K562 (cell line): ENCODE measurements at regions not wholly inside any gene's neighbourhood (a gene's known extent, or its start where the extent isn't known, plus 50 kb on each side); places are given as distances from the start of the nearest gene placed in this dataset.

Source experiments
- ATAC-seq: fragments of 200-7000 bp; cut with Tn5 transposase; 3 replicates; pipeline ENCODE4 v1.9.1; 2020; ENCODE audit warnings: moderate library complexity
- BruUV-seq: library from RNA; stranded (reverse); fragments of 400-500 nt; replicated peaks from 2 replicates; lab custom pipeline; 2021; lab: Mats Ljungman, UMichigan
- CTCF ChIA-PET: fragments of 300-600 bp; formaldehyde crosslinking; extraction: SDS; loops from one replicate; lab custom pipeline; 2021; ENCODE audit warnings: low intra/inter-chr PET ratio; lab: Yijun Ruan, JAX
- POLR2A ChIA-PET: fragments of 300-600, 350-650 bp; sonication (Branson Sonifier 250); formaldehyde crosslinking; extraction: SDS; loops from one replicate; lab custom pipeline; 2021; ENCODE audit warnings: antibody characterized with exemption, inconsistent platforms; lab: Yijun Ruan, JAX
- DNase-seq, 4 experiments: peaks; one replicate each; pipeline versions ENCODE4 v3.0.0 to v3.0.0-alpha.2; 2011 to 2018; ENCODE audit warnings: low spot score in 3 of 4, mixed read lengths in 3 of 4; ENCODE audit errors: extremely low read depth in 1 of 4
- FAIRE-seq: peaks from 2 replicates; lab custom pipeline; 2011; peaks lifted over from hg19 to GRCh38; lab: Jason Lieb, UNC
- H2AFZ ChIP-seq: 2 replicates; pipeline ENCODE4 v1.6.0; 2011; ENCODE audit warnings: low read depth, low read length, control low read depth, inconsistent platforms
- H3K27ac ChIP-seq: fragments of 200-600 bp; 3 replicates; pipeline ENCODE4 v1.8.0; 2011; ENCODE audit warnings: low read depth, mild to moderate bottlenecking, control low read depth, inconsistent platforms, low read length, moderate library complexity, mixed read lengths; ENCODE audit errors: extremely low read depth
- H3K27me3 ChIP-seq, 2 experiments: fragments of 300-600 bp in 1 of 2; 2 replicates in 1 of 2; 3 replicates in 1 of 2; pipeline versions ENCODE4 v1.6.0 to v1.8.0; 2011; ENCODE audit warnings: inconsistent platforms in 2 of 2, low read length in 2 of 2, mild to moderate bottlenecking in 1 of 2, mixed read lengths in 1 of 2, moderate library complexity in 1 of 2; ENCODE audit not compliant: control insufficient read depth in 2 of 2, insufficient read depth in 2 of 2
- H3K36me3 ChIP-seq: fragments of 300-600 bp; 3 replicates; pipeline ENCODE4 v1.8.0; 2011; ENCODE audit warnings: mild to moderate bottlenecking, low read length, inconsistent platforms; ENCODE audit not compliant: control insufficient read depth, insufficient read depth
- H3K4me1 ChIP-seq, 2 experiments: fragments of 200-600 bp in 1 of 2; replicated peaks in 1 of 2; 2 replicates in 1 of 2; 3 replicates in 1 of 2; pipeline versions ENCODE4 v1.5.1 to v1.8.0; 2011; ENCODE audit warnings: inconsistent platforms in 2 of 2, low read length in 2 of 2, mild to moderate bottlenecking in 1 of 2, mixed read lengths in 1 of 2, moderate library complexity in 1 of 2; ENCODE audit not compliant: control insufficient read depth in 2 of 2, insufficient read depth in 2 of 2
- H3K4me2 ChIP-seq: 2 replicates; pipeline ENCODE4 v1.6.1; 2011; ENCODE audit warnings: low read length, control low read depth, inconsistent platforms, mixed read lengths; ENCODE audit not compliant: insufficient read depth
- H3K4me3 ChIP-seq: fragments of 200-600 bp; sonication (generic), shearing (Covaris generic); 2 replicates; pipeline ENCODE4 v1.5.1; 2016; ENCODE audit warnings: control low read depth, inconsistent platforms
- H3K79me2 ChIP-seq: fragments of 200-600 bp; 3 replicates; pipeline ENCODE4 v1.8.0; 2011; ENCODE audit warnings: low read length, inconsistent platforms; ENCODE audit not compliant: control insufficient read depth, insufficient read depth
- H3K9ac ChIP-seq, 2 experiments: 2 replicates each; pipeline versions ENCODE4 v1.6.0 to v1.6.1; 2011; ENCODE audit warnings: low read depth in 2 of 2, low read length in 2 of 2, control low read depth in 1 of 2, inconsistent platforms in 1 of 2, mild to moderate bottlenecking in 1 of 2, mixed read lengths in 1 of 2; ENCODE audit not compliant: insufficient read depth in 1 of 2
- H3K9me1 ChIP-seq: one replicate; pipeline ENCODE4 v1.6.0; 2011; ENCODE audit warnings: inconsistent platforms, mild to moderate bottlenecking, low read length, moderate library complexity; ENCODE audit not compliant: control insufficient read depth, insufficient read depth
- H3K9me3 ChIP-seq: replicated peaks from 2 replicates; pipeline ENCODE4 v1.5.1; 2011; ENCODE audit warnings: low read depth, low read length, inconsistent platforms; ENCODE audit not compliant: control insufficient read depth, insufficient read depth
- H4K20me1 ChIP-seq: replicated peaks from 2 replicates; pipeline ENCODE4 v1.6.1; 2011; ENCODE audit warnings: low read length, inconsistent platforms, mixed read lengths; ENCODE audit not compliant: control insufficient read depth, insufficient read depth
- AFF4 ChIP-seq: sonication (generic); formaldehyde crosslinking; IDR thresholded peaks from 2 replicates; pipeline ENCODE4 v1.8.0; 2023; ENCODE audit warnings: mild to moderate bottlenecking, missing genetic modification reagents
- CREB1 ChIP-seq, 2 experiments: sonication (generic) in 1 of 2; formaldehyde crosslinking in 1 of 2; IDR thresholded peaks; 2 replicates each; pipeline versions ENCODE4 v1.6.1 to v1.8.0; 2012 to 2022; ENCODE audit warnings: inconsistent platforms in 1 of 2, mild to moderate bottlenecking in 1 of 2, missing genetic modification reagents in 1 of 2, moderate library complexity in 1 of 2
- ELF1 ChIP-seq: fragments of 200-800 bp; sonication (Bioruptor generic); IDR thresholded peaks from 2 replicates; pipeline ENCODE4 v1.6.1; 2016; ENCODE audit warnings: missing genetic modification characterization, missing compliant biosample characterization
- EWSR1 ChIP-seq: fragments of 450-650 bp; IDR thresholded peaks from 2 replicates; pipeline ENCODE4 v1.6.1; 2018; ENCODE audit warnings: borderline replicate concordance, mild to moderate bottlenecking, low read depth, moderate library complexity; ENCODE audit not compliant: partially characterized antibody
- FIP1L1 ChIP-seq: fragments of 200-400 bp; formaldehyde crosslinking; IDR thresholded peaks from 2 replicates; pipeline ENCODE4 v1.6.1; 2018; ENCODE audit warnings: mild to moderate bottlenecking, low read depth, low read length; ENCODE audit not compliant: poor library complexity, severe bottlenecking
- HMGN3 ChIP-seq: IDR thresholded peaks from 2 replicates; pipeline ENCODE4 v1.6.1; 2011; ENCODE audit warnings: borderline replicate concordance, low read depth, mild to moderate bottlenecking, mixed read lengths, low read length; ENCODE audit not compliant: insufficient read length; ENCODE audit errors: extremely low read depth
- LEF1 ChIP-seq: fragments of 450-650 bp; IDR thresholded peaks from 2 replicates; pipeline ENCODE4 v1.6.1; 2016; ENCODE audit warnings: mild to moderate bottlenecking
- POLR2A ChIP-seq: fragments of 450-650 bp; conservative IDR thresholded peaks from 2 replicates; pipeline ENCODE4 v1.6.1; 2016
- SMARCA4 ChIP-seq: fragments of 450-650 bp; IDR thresholded peaks from 2 replicates; pipeline ENCODE4 v1.6.1; 2016
- SNAPC5 ChIP-seq: fragments of 250-450 bp; sonication (Bioruptor Pico); IDR thresholded peaks from 2 replicates; pipeline ENCODE4 v1.8.0; 2021; ENCODE audit warnings: moderate library complexity, mild to moderate bottlenecking, inconsistent platforms
- TCF3 ChIP-seq: sonication (generic); formaldehyde crosslinking; IDR thresholded peaks from 2 replicates; pipeline ENCODE4 v1.4.0; 2020; ENCODE audit warnings: mild to moderate bottlenecking, missing genetic modification reagents
- ZBTB49 ChIP-seq: sonication (generic); formaldehyde crosslinking; IDR thresholded peaks from 2 replicates; pipeline ENCODE4 v1.8.0; 2022; ENCODE audit warnings: missing genetic modification reagents, mild to moderate bottlenecking, borderline replicate concordance
- ZFP30 ChIP-seq: fragments of 250-450 bp; sonication (Bioruptor Pico); IDR thresholded peaks from 2 replicates; pipeline ENCODE4 v1.8.0; 2022; ENCODE audit warnings: moderate library complexity, mild to moderate bottlenecking, inconsistent platforms, borderline replicate concordance
- ZNF140 ChIP-seq: fragments of 250-450 bp; sonication (Bioruptor Pico); IDR thresholded peaks from 2 replicates; pipeline ENCODE4 v1.8.0; 2021; ENCODE audit warnings: moderate library complexity, mild to moderate bottlenecking, inconsistent platforms
- ZNF146 ChIP-seq: IDR thresholded peaks from one replicate; pipeline ENCODE4 v1.6.1; 2018; ENCODE audit warnings: missing compliant biosample characterization; ENCODE audit not compliant: unreplicated experiment
- ZNF24 ChIP-seq: fragments of 450-650 bp; IDR thresholded peaks from 2 replicates; pipeline ENCODE4 v1.6.1; 2016
- ZNF780A ChIP-seq: fragments of 250-450 bp; sonication (Bioruptor Pico); IDR thresholded peaks from 2 replicates; pipeline ENCODE4 v1.5.0; 2021; ENCODE audit warnings: mild to moderate bottlenecking
- WGBS: fragments of 100-300 bp; shearing (Covaris generic); methylation state at CpG from one replicate; pipeline ENCODE4 v1.1.6; 2016; ENCODE audit warnings: low coverage, mixed read lengths; ENCODE audit not compliant: insufficient coverage; ENCODE audit errors: missing lambda C conversion rate; 5-methylcytosine and 5-hydroxymethylcytosine counted together
- in situ Hi-C: fragments of 300-500 bp; cut with MboI; formaldehyde crosslinking; loops from 4 replicates; pipeline ENCODE4 v1.15.0; 2018; ENCODE audit warnings: inconsistent platforms, mixed read lengths
- intact Hi-C: fragments of 100-400 bp; cut with micrococcal nuclease; formaldehyde crosslinking; loops from 2 replicates; pipeline ENCODE4 v1.14.2; 2022

- 3% methylated on average over 2 of the region's 3 CpGs for WGBS
- Histone ChIP-seq H3K9ac (no peak overlapping the region), H3K9me3 (no peaks in the 10 kb centered on the region; the same call in 1 of the 2 replicates), H3K9me1 (no peaks in the 10 kb centered on the region), H3K27ac (no peak overlapping the region), H3K27me3 (no peaks in the 10 kb centered on the region), H3K4me2 (no peak overlapping the region), H3K4me3 (no peak overlapping the region), H3K79me2 (no peaks in the 10 kb centered on the region), H2AFZ (no peak overlapping the region), H3K4me1 (no peaks in the 10 kb centered on the region), H4K20me1 (no peaks in the 10 kb centered on the region), H3K36me3 (no peaks in the 10 kb centered on the region)
- ATAC-seq (no peak), FAIRE-seq (no peak), DNase-seq (no peak)
- intact Hi-C loops (no loop called here), in situ Hi-C loops (no loop called here)
- CTCF ChIA-PET = no interaction called here
- POLR2A ChIA-PET = no interaction called here
- no TSS peak for BruUV-seq
- TF ChIP-seq FIP1L1 (no peak), HMGN3 (no peak), TCF3 (CRISPR knock-in tag) (no peak), ZFP30 (CRISPR knock-in tag) (no peak), ZNF146 (CRISPR knock-in tag) (no peak), AFF4 (CRISPR knock-in tag) (no peak), ZNF24 (no peak), ELF1 (tag) (no peak), ZNF780A (CRISPR knock-in tag) (no peak), CREB1 (IDR thresholded peaks at IDR 0.05) (no peak), CREB1 (CRISPR knock-in tag; IDR thresholded peaks at IDR 0.05) (no peak), LEF1 (no peak), SMARCA4 (no peak), ZBTB49 (CRISPR knock-in tag) (no peak), SNAPC5 (no peak), POLR2A (no peak), ZNF140 (CRISPR knock-in tag) (no peak), EWSR1 (no peak)
Observed at GRCh38 chr12:83641789-83642188, 955.1 kb downstream of the TMTC2 start.
